Stimulated activated naive B cell treated with anti-CD40 and anti-IgM and Interleukin-4, amounts not matched to agents 10 μg/mL and 1 μg/mL and 100 μg/mL, for 72 hours (primary cell): ENCODE measurements at regions not wholly inside any gene's neighbourhood (a gene's known extent, or its start where the extent isn't known, plus 50 kb on each side); places are given as distances from the start of the nearest gene placed in this dataset.

Experiments used
- ATAC-seq, 2 donors: fragments of 150-1000 bp; cut with Tn5 transposase; replicated peaks; 2 replicates each; pipeline ENCODE4 v1.10.0; 2021; ENCODE audit warnings: moderate library complexity in 1 of 2
- DNase-seq: peaks from one replicate; pipeline ENCODE4 v3.0.0; 2021
- H3K27ac Mint-ChIP-seq: one replicate; pipeline ENCODE4 v1.8.0; 2022; ENCODE audit warnings: mild to moderate bottlenecking, mixed read lengths
- H3K27me3 Mint-ChIP-seq, 2 donors: one replicate each; pipeline ENCODE4 v1.8.0; 2022; ENCODE audit warnings: mixed read lengths in 2 of 2
- H3K36me3 Mint-ChIP-seq, 2 donors: one replicate each; pipeline ENCODE4 v1.8.0; 2022; ENCODE audit warnings: mixed read lengths in 2 of 2, mild to moderate bottlenecking in 1 of 2
- H3K4me1 Mint-ChIP-seq, 2 donors: one replicate each; pipeline ENCODE4 v1.8.0; 2022; ENCODE audit warnings: mixed read lengths in 2 of 2, mild to moderate bottlenecking in 1 of 2
- H3K4me3 Mint-ChIP-seq, 2 donors: one replicate each; pipeline ENCODE4 v1.8.0; 2022; ENCODE audit warnings: mild to moderate bottlenecking in 2 of 2, mixed read lengths in 2 of 2, moderate library complexity in 1 of 2
- H3K9me3 Mint-ChIP-seq, 2 donors: one replicate each; pipeline ENCODE4 v1.8.0; 2022; ENCODE audit warnings: mixed read lengths in 2 of 2, mild to moderate bottlenecking in 1 of 2

DNA sequence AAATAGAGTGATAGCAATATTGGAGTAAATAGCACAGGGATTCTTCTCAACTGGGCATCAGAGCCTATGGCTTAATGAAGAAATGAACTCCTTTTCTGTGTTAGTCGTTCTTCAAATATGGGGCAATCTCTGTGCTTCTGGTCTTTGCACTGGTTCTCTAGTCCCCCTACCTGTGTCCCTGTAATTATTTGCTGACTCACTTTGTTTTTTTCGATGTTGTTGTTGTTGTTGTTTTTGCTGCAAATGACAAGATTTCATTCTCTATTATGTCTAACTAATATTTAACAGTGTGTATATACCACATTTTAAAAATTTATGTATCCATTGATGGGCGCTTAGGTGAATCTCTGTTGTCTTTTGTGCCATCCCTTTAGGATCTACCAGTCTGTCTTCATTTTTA, 2137.8 kb upstream of the TENM3 start:
- Mint-ChIP-seq H3K9me3 (no peaks in the 10 kb centered on the region), H3K27me3 (peaks cover 0 to 5% of the 10 kb centered on the region in 2 donors), H3K27ac (no peak overlapping the region), H3K4me3 (no peak overlapping the region), H3K36me3 (no peaks in the 10 kb centered on the region), H3K4me1 (no peaks in the 10 kb centered on the region)
- ATAC-seq: no peak
- DNase-seq: no peak

DNA sequence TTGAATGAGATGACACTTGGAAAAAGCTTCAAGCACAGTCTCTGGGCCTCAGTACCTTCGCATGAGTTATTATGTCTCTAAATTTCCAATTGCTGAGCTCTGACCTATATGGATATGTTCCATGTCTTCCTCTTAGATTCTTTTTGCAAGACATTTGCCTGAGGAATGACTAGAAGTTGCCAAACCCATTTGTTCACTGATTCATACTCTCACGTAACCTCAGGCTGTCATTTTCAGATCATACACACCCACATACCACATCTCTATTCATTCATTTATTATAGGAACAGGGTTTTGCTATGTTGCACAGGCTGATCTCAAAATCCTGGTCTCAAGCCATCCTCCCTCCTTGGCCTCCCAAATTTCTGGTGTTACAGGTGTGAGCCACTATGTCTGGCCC, 2137.1 kb upstream of the TENM3 start:
- Mint-ChIP-seq H3K4me1 (no peaks in the 10 kb centered on the region), H3K4me3 (no peak overlapping the region), H3K27ac (no peak overlapping the region), H3K36me3 (no peaks in the 10 kb centered on the region), H3K27me3 (peaks cover 0 to 5% of the 10 kb centered on the region in 2 donors), H3K9me3 (no peaks in the 10 kb centered on the region)
- DNase-seq: no peak
- ATAC-seq: no peak

DNA sequence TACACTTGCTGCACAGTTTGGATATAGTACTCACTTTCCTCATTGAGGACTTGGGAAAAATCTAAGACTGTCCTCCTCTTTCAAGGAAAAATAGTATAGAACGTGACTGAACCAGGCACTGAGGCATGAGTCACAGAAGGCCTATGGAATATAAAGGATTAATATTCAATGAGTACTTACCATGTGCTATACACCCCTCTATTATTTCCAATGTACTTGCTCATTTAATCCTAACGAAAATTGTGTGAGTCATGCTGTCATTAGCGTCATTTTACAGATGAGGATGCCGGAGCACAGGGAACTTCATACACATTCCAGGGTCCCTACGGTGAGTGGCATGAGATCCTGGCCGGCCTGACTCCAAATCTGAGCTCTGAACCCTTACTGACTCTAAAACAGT, 2136.2 kb upstream of the TENM3 start:
- no peak overlapping the region for H3K4me3 Mint-ChIP-seq
- H3K4me1 Mint-ChIP-seq: no peaks in the 10 kb centered on the region
- no peaks in the 10 kb centered on the region for H3K9me3 Mint-ChIP-seq
- H3K36me3 Mint-ChIP-seq: no peaks in the 10 kb centered on the region
- no peak overlapping the region for H3K27ac Mint-ChIP-seq
- ATAC-seq (no peak), DNase-seq (no peak)
- H3K27me3 Mint-ChIP-seq: peaks cover 0 to 1% of the 10 kb centered on the region in 2 donors

DNA sequence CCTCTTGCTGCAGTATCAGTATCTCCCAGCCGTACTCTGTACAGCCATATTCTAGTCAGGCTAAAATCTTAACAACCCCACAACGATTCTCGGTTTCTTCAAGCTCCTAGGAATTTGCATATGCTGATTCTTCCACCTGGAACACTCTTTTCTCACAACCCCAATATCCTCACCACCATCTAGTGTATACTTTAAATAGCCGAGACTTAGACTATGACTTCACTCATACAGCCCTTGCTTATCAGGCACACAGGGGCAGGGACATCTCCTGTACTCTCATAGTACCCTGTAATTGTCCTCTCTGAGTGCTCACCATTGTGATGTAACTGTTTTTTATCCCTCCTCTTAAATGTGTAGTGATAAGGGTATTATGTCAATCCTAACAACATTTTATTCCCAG, 2126.4 kb upstream of the TENM3 start:
- Mint-ChIP-seq H3K27me3 (peaks cover 7 to 10% of the 10 kb centered on the region in 2 donors), H3K27ac (no peak overlapping the region), H3K4me3 (no peak overlapping the region), H3K9me3 (no peaks in the 10 kb centered on the region), H3K36me3 (no peaks in the 10 kb centered on the region), H3K4me1 (no peaks in the 10 kb centered on the region)
- DNase-seq: no peak
- no peak for ATAC-seq

DNA sequence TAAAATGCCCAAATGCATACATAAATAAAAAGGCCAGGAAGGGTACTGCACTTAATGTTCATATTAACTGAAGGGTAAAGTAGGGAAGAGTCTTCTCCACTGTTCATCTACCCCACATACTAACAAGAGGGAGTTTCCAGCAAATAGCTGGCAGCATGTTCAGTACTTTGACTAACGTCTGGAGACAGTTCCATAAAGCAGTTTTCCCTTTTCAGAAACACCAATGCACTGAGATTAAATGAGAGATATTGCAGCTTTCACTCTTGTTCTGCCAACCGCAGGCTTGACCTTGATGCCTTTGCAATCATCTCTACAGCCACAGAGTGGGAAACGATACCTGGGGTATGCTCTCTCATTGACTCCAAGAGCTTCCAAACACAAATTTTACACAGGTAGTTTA, 2123.1 kb upstream of the TENM3 start:
- Mint-ChIP-seq H3K4me1 (no peaks in the 10 kb centered on the region), H3K9me3 (no peaks in the 10 kb centered on the region), H3K4me3 (no peak overlapping the region), H3K36me3 (no peaks in the 10 kb centered on the region), H3K27me3 (peaks cover 7 to 10% of the 10 kb centered on the region in 2 donors), H3K27ac (no peak overlapping the region)
- ATAC-seq (no peak), DNase-seq (no peak)

DNA sequence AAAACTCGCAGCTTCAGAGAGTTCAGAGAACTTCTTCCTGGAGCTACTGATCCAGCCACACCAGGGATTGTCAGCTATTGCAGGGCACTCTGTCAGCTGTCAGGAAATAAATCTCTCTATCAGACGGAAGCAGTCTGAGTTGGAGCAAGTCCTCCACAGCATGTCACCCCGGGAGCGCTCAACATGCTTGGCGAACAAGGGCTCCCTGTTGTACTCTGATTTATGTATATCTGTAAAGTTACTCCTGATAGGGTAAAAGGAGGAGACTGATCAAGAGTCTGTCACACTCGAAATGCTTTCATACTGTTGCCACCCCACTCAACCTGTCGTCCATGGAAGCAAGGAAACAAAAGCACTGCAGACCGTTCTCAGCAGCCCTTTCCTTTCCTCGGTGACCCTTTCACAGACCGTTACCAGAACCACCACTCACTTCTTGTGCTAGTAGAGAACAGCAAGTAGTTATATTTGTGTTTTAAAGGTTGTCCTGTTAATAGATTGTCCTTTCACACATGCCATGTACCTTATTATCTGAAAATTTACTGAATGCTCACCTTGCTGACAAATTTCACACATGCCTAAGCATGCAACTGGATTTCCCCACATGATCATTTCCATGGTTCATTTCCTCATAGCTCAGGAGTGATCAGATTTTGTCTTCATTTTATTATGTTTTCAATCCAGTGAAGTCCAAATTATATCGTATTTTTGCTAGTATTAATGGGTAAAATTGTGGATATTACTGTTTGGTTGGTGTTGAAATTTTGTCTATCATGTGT, 2108.9 kb upstream of the TENM3 start:
- peak overlapping the region; percentile 31 for H3K27ac Mint-ChIP-seq
- H3K9me3 Mint-ChIP-seq: no peaks in the 10 kb centered on the region
- H3K4me3 Mint-ChIP-seq: peak overlapping the region; percentile 65 to 72
- no peaks in the 10 kb centered on the region for H3K36me3 Mint-ChIP-seq
- peaks cover 6 to 13% of the 10 kb centered on the region in 2 donors for H3K4me1 Mint-ChIP-seq
- DNase-seq: no peak
- peaks cover 0 to 7% of the 10 kb centered on the region in 2 donors for H3K27me3 Mint-ChIP-seq
- peak; percentile 51 to 64 for ATAC-seq

DNA sequence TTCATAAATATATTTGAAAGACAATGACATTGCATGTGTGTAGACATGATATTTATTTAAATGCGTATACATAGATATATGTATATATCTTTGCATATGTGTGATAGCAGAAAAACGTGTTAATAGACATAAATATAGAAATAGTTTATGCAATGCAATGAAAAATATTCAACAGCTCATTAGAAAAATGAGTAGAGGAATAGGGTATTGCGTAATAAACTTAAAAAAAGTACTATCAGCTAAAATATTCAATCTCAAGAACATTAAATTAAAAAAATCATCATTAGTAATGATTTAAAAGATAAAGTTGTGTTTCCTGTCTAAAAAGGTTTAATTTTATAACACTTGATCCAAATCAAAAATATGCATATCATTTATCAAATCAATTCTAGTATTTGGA, 2101.5 kb upstream of the TENM3 start:
- no peak overlapping the region for H3K27ac Mint-ChIP-seq

DNA sequence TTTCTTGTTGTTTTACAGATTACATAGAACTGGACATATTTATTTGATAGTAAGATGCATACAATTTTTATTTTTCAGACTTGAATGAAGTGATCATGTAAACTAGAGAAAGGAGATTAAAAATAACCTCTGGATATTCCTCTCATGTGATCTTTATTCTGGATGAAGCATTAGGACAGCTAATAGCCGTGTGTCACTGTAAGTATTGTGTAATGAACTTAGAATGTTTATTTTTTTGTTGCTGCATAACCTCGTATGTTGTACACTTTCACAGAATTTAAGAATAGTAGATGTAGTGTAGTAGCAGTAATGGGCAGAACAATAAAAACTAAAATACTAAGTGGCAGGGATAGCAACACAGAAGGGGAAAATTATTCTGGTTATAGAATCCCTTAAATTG, 2094.5 kb upstream of the TENM3 start:
- no peak overlapping the region for H3K27ac Mint-ChIP-seq
- ATAC-seq (no peak), DNase-seq (no peak)
- H3K9me3 Mint-ChIP-seq: no peaks in the 10 kb centered on the region
- H3K4me1 Mint-ChIP-seq: peaks cover 0 to 3% of the 10 kb centered on the region in 2 donors
- H3K27me3 Mint-ChIP-seq: no peaks in the 10 kb centered on the region
- H3K36me3 Mint-ChIP-seq: no peaks in the 10 kb centered on the region
- no peak overlapping the region for H3K4me3 Mint-ChIP-seq

More for the DNA sequence above, 2101.5 kb upstream of the TENM3 start:
- H3K9me3 Mint-ChIP-seq: no peaks in the 10 kb centered on the region
- DNase-seq (no peak), ATAC-seq (no peak)
- H3K27me3 Mint-ChIP-seq: no peaks in the 10 kb centered on the region
- no peaks in the 10 kb centered on the region for H3K4me1 Mint-ChIP-seq
- no peaks in the 10 kb centered on the region for H3K36me3 Mint-ChIP-seq
- H3K4me3 Mint-ChIP-seq: no peak overlapping the region

DNA sequence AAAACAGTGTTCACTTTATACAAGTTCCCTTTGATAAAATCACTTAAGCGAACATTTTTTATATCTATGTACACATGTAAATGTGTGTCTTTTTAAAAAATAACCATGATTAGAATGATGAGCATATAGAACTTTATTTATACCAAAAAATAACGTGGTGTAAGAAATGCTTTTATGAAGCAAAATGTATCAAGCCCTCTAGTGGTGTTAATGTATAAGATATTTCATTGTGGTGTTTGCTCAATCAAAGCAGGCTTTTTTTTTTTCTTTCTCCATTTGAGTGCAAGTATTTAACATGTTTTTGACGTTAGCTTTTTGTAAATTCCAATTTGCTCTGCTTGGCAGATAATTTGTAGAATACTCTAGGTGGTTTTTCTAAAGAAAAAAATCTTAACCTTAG, 2092.4 kb upstream of the TENM3 start:
- Mint-ChIP-seq H3K4me3 (no peak overlapping the region), H3K27me3 (no peaks in the 10 kb centered on the region), H3K9me3 (peaks cover 0 to 1% of the 10 kb centered on the region in 2 donors), H3K36me3 (no peaks in the 10 kb centered on the region), H3K27ac (no peak overlapping the region), H3K4me1 (peaks cover 0 to 7% of the 10 kb centered on the region in 2 donors)
- ATAC-seq: no peak
- no peak for DNase-seq

DNA sequence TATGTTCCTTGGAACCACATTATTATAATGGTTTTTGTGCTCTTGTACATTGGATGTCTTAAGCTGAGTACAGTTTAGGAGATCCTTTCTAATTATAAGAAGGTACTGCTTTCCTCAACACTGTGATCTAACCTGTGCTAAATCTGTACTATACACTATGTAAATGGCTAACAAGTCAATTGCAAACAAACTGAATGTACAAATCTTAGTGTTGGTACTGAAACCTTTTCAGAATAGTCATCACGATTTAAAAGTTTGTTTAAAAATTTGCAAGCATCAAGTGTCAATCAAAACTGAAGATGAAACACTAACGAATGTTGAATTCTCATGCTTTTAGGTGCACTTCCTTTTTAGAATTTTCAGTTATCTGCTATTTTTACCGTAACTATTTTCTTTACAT, 2090.4 kb upstream of the TENM3 start:
- no peaks in the 10 kb centered on the region for H3K36me3 Mint-ChIP-seq
- no peak for ATAC-seq
- no peak for DNase-seq
- H3K27me3 Mint-ChIP-seq: no peaks in the 10 kb centered on the region
- no peak overlapping the region for H3K4me3 Mint-ChIP-seq
- H3K9me3 Mint-ChIP-seq: peaks cover 0 to 1% of the 10 kb centered on the region in 2 donors
- H3K27ac Mint-ChIP-seq: no peak overlapping the region
- peaks cover 0 to 7% of the 10 kb centered on the region in 2 donors for H3K4me1 Mint-ChIP-seq

DNA sequence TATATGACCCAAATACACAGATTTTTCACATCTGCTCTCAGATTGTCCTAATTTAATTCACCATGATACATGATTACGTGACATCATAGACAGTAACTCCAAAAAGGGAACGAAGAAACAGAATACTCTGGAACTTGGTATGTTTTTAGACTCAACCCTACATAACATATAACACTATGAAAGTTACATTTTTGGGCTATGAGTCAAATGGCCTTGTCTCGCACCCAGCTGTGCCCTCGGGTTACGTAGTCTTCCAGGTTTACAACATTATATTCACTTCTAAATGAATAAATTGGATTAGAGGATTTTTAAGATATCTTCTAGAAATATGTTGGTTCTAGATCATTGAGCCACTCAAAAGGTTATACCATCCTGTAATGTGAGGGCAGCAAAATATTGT, 2089.6 kb upstream of the TENM3 start:
- ATAC-seq (peak in 1 of 2 donors; percentile 44), DNase-seq (no peak)
- H3K27ac Mint-ChIP-seq: no peak overlapping the region
- H3K4me3 Mint-ChIP-seq: no peak overlapping the region
- H3K9me3 Mint-ChIP-seq: peaks cover 0 to 1% of the 10 kb centered on the region in 2 donors
- peaks cover 0 to 7% of the 10 kb centered on the region in 2 donors for H3K4me1 Mint-ChIP-seq
- no peaks in the 10 kb centered on the region for H3K27me3 Mint-ChIP-seq
- H3K36me3 Mint-ChIP-seq: no peaks in the 10 kb centered on the region

DNA sequence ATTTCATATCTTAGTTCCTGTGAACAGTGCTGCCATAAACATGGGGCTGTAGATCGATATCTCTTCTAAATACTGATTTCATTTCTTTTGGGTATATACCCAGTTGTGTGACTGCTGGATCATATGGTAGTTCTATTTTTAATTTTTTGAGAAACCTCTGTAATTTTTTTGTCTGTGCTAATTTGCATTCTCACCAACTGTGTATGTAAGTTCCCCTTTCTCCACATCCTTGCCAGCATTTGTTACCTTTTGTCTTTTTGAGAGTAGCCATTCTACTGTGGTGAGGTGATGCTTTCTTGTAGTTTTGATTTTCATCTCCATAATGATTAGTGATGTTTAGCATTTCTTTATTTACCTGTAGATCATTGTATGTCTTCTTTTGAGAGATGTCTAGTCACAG, 2086.5 kb upstream of the TENM3 start:
- H3K36me3 Mint-ChIP-seq: no peaks in the 10 kb centered on the region
- peaks cover 0 to 7% of the 10 kb centered on the region in 2 donors for H3K4me1 Mint-ChIP-seq
- no peak overlapping the region for H3K27ac Mint-ChIP-seq
- ATAC-seq: peak; percentile 80 to 86
- no peak for DNase-seq
- H3K27me3 Mint-ChIP-seq: no peaks in the 10 kb centered on the region
- peaks cover 0 to 1% of the 10 kb centered on the region in 2 donors for H3K9me3 Mint-ChIP-seq
- no peak overlapping the region for H3K4me3 Mint-ChIP-seq

DNA sequence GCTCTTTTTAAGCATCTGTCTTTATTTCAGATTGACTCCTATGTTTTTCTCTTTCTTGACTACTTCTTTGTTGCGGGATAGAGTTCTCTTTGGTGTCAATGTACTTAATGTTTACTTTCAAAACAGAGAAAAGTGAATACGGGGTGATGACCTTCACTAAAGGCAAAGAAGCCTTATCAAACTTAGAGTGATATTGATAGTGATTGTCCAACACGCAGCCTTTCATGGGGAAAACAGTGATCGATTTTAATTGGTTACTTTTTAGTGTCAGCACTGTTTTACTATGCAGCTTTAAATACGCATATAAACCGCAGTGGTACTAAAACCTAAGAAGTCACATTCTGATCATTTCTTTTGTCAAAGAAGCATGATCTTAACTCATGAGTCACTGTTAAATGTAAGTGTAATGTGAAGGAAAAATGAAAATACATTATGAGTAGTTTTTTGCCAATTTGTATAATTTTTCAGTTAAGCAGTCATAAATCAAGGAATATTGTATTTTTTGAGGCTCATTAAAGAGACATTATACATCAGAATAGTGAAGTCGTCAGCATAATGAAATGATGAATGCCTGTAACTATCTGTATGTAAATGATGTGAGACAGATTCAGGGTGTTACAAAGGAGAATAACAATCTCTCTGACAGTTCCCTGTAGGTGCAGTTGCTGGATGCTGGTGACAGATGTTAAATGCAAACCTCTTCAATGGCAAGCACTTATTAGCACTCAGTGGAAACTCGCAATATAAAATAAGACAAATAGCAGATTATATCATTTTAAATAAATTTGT, 2082.8 kb upstream of the TENM3 start:
- no peaks in the 10 kb centered on the region for H3K27me3 Mint-ChIP-seq
- H3K36me3 Mint-ChIP-seq: no peaks in the 10 kb centered on the region
- DNase-seq (no peak), ATAC-seq (no peak)
- H3K4me3 Mint-ChIP-seq: no peak overlapping the region
- no peaks in the 10 kb centered on the region for H3K4me1 Mint-ChIP-seq
- no peak overlapping the region for H3K27ac Mint-ChIP-seq
- H3K9me3 Mint-ChIP-seq: no peaks in the 10 kb centered on the region

DNA sequence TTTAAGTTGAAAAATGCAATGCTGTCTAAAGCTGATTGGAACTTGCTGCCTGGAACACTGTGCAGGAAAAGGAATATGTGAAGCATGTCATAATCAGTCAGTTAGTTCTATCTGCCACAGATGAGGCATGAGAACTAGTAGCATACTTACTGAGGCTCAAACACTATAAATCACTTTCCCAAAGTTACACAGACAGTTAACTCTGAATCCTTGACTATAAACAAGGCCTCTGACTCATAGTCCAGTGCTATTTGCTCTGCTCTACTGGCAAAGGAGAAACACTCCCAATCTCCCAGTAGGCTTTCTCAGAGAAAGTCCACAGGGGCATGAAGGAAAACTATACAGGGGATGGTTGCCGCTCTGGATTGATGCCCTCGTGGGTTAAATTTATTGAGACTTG, 2078.4 kb upstream of the TENM3 start:
- DNase-seq: no peak

DNA sequence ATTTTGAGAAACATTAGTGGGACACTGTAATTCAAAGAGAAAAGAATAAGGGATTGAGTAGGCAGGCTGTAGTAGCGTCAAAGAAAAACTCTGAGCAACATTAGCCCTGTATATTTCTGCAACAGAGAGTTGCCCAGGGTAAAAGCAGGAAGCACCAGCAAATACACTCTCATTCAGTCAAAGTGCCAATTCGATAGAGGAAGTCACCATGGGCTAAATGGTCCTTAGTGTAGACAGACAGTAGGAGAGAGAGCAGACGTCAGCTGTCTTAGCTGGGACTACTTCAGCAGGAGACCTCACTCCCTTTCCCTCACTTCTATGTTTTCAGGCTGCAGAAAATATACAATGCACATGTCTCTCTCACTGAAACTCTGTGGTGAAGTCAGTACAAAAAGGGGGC, 2073.8 kb upstream of the TENM3 start:
- H3K27ac Mint-ChIP-seq: no peak overlapping the region
- no peaks in the 10 kb centered on the region for H3K36me3 Mint-ChIP-seq
- H3K4me3 Mint-ChIP-seq: no peak overlapping the region
- no peak for ATAC-seq
- DNase-seq: no peak
- peaks cover 0 to 2% of the 10 kb centered on the region in 2 donors for H3K4me1 Mint-ChIP-seq
- no peaks in the 10 kb centered on the region for H3K9me3 Mint-ChIP-seq
- H3K27me3 Mint-ChIP-seq: peaks cover 5 to 11% of the 10 kb centered on the region in 2 donors

More for the DNA sequence above, 2078.4 kb upstream of the TENM3 start:
- H3K36me3 Mint-ChIP-seq: no peaks in the 10 kb centered on the region
- H3K4me1 Mint-ChIP-seq: peaks cover 0 to 2% of the 10 kb centered on the region in 2 donors
- ATAC-seq: no peak
- H3K9me3 Mint-ChIP-seq: no peaks in the 10 kb centered on the region
- H3K27me3 Mint-ChIP-seq: peaks cover 0 to 4% of the 10 kb centered on the region in 2 donors
- H3K4me3 Mint-ChIP-seq: no peak overlapping the region
- no peak overlapping the region for H3K27ac Mint-ChIP-seq
